Left ventricle myocardium superior (tissue), 1 donor: ENCODE measurements at regions not wholly inside any gene's neighbourhood (a gene's known extent, or its start where the extent isn't known, plus 50 kb on each side); places are given as distances from the start of the nearest gene placed in this dataset.
"Not testable (repeated sequence)": the region's sequence is repeated elsewhere in the genome, so short reads cannot be mapped to it uniquely, and the experiment has no call there.

Experiments
- ATAC-seq: fragments of 200-7000 bp; cut with Tn5 transposase; one replicate; pipeline ENCODE4 v1.9.1; 2020; ENCODE audit warnings: mild to moderate bottlenecking, moderate library complexity
- DNase-seq: peaks from one replicate; pipeline ENCODE4 v3.0.0-alpha.2; 2020
- intact Hi-C: fragments of 100-400 bp; cut with micrococcal nuclease; formaldehyde crosslinking; loops from one replicate; pipeline ENCODE4 v1.11.0; 2022
- donor health status: DM: no; HTN: yes; CAD: no; lungs with severe emphysema.

GRCh38 chr6:2360716-2361115, 115.3 kb upstream of the GMDS start:
- no peak for DNase-seq
- no peak for ATAC-seq
- intact Hi-C loops = no loop called here

- ATAC-seq (no peak), DNase-seq (no peak)
- intact Hi-C loops = no loop called here
Measured at GRCh38 chr6:2360126-2360525, 114.7 kb upstream of the GMDS start.

GRCh38 chr6:2355150-2355549, 109.7 kb upstream of the GMDS start:
- intact Hi-C loops = no loop called here
- ATAC-seq = no peak
- DNase-seq = no peak

GRCh38 chr6:2354138-2354491, 108.7 kb upstream of the GMDS start:
- intact Hi-C loops = loop anchor here (5.0 kb wide), 1 partner anchor 757 kb away; no protein-coding TSS in a partner anchor
- no peak for ATAC-seq
- DNase-seq = no peak

- intact Hi-C loops = loop anchor here (5.0 kb wide), 1 partner anchor 756 kb away; no protein-coding TSS in a partner anchor
- ATAC-seq = peak; percentile 70
Measured at GRCh38 chr6:2353412-2354137, 108.2 kb upstream of the GMDS start.

GRCh38 chr6:2351807-2352431, 106.5 kb upstream of the GMDS start:
- intact Hi-C loops = loop anchor here (5.0 kb wide), 1 partner anchor 755 kb away; no protein-coding TSS in a partner anchor
- ATAC-seq (peak; percentile 20), DNase-seq (no peak)

More at GRCh38 chr6:2353412-2354137, 108.2 kb upstream of the GMDS start:
- peak; percentile 57 for DNase-seq

- no peak for ATAC-seq
- intact Hi-C loops = loop anchor here (5.0 kb wide), 1 partner anchor 754 kb away; no protein-coding TSS in a partner anchor
- DNase-seq = no peak
Measured at GRCh38 chr6:2351090-2351489, 105.7 kb upstream of the GMDS start.

- DNase-seq = no peak
- ATAC-seq = peak; percentile 77
- intact Hi-C loops = no loop called here
Measured at GRCh38 chr6:2346078-2346477, 100.7 kb upstream of the GMDS start.

GRCh38 chr6:2344319-2344905, 99.0 kb upstream of the GMDS start:
- DNase-seq (no peak), ATAC-seq (no peak)
- intact Hi-C loops = no loop called here

GRCh38 chr6:2327591-2327990, 82.2 kb upstream of the GMDS start:
- ATAC-seq (no peak), DNase-seq (no peak)
- intact Hi-C loops = no loop called here

- DNase-seq (no peak), ATAC-seq (no peak)
- intact Hi-C loops = no loop called here
Measured at GRCh38 chr6:2324166-2324953, 79.0 kb upstream of the GMDS start.

- ATAC-seq, DNase-seq, intact Hi-C loops: not testable (repeated sequence)
Measured at GRCh38 chr6:2317498-2317897, 72.1 kb upstream of the GMDS start.

GRCh38 chr6:2314641-2315040, 69.2 kb upstream of the GMDS start:
- intact Hi-C loops = no loop called here
- DNase-seq (no peak), ATAC-seq (no peak)

GRCh38 chr6:2310042-2310441, 64.6 kb upstream of the GMDS start:
- no peak for DNase-seq
- intact Hi-C loops = no loop called here
- ATAC-seq = no peak

- DNase-seq (no peak), ATAC-seq (no peak)
- intact Hi-C loops = no loop called here
Measured at GRCh38 chr6:2309122-2309521, 63.7 kb upstream of the GMDS start.

- no peak for ATAC-seq
- DNase-seq = no peak
- intact Hi-C loops = no loop called here
Measured at GRCh38 chr6:2307799-2308198, 62.4 kb upstream of the GMDS start.

GRCh38 chr6:2305951-2306350, 60.5 kb upstream of the GMDS start:
- intact Hi-C loops = no loop called here
- DNase-seq (no peak), ATAC-seq (no peak)

GRCh38 chr6:2302482-2302881, 57.1 kb upstream of the GMDS start:
- DNase-seq, intact Hi-C loops, ATAC-seq: not testable (repeated sequence)

- no peak for ATAC-seq
- DNase-seq = no peak
- intact Hi-C loops = no loop called here
Measured at GRCh38 chr6:2296781-2297180, 51.4 kb upstream of the GMDS start.
